SHP77 (cell line): ENCODE measurements at regions not wholly inside any gene's neighbourhood (a gene's known extent, or its start where the extent isn't known, plus 50 kb on each side); places are given as distances from the start of the nearest gene placed in this dataset.

Experiments
- DNase-seq, 2 experiments: peaks; one replicate each; lab custom pipeline; 2025; lab: John Stamatoyannopoulos, UW

DNA sequence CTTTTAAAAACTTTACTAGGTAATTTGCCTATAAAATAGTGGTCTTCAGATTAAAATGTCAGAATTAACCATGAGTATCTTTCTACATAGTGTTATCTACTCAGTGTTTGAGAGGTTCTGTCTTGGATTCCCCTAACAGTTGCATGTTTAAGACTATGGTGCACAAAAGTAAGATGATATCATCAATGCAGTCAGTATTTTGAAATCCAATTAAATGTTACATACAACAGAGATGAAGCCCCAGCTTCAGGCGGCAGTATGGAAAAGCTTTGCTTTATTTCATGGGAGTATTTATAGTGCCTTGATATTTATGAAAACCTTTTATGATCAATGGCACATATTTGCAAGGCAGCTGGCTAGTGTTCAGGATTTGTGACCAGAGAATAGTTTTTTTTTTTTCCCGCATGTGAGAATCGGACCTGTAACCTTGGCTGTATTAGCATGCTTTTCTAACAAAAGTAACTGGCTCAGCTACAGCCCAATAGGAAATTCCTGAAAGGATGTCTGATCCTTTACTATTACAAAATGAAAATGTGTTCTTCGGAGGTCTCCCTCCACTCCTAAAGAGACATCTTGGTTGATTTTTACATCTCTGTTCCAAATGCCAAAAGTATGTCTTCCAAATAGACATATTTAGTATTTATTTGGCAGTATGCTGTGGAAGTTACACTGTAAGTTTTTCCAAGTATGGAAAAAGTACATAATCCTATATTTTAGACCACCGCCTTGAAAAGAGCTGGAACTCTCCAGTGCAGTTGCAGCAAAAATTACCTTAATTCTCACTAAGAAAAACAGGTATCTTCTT lies 319.3 kb upstream of the UBE2E3 start:
- DNase-seq = no peak

DNA sequence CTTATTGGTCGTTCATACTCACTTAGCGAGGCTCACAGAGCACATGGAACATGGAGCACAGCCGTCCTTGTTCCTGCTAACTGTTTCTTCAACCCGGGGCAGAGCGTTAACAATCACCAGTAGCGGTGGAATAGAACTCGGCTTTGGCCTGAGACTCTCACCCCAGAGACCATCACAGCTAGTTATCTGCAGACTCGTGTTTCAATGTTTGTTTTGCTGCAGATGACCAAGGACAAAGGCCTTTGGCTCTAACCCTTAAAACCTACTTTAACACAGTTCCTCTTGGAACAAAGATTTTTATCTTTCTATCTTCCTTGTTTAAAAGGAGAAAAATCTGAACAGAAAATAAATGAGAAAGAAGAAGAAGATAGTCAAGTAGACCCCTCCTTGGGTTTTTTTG lies 320.2 kb upstream of the UBE2E3 start:
- DNase-seq = no peak

DNA sequence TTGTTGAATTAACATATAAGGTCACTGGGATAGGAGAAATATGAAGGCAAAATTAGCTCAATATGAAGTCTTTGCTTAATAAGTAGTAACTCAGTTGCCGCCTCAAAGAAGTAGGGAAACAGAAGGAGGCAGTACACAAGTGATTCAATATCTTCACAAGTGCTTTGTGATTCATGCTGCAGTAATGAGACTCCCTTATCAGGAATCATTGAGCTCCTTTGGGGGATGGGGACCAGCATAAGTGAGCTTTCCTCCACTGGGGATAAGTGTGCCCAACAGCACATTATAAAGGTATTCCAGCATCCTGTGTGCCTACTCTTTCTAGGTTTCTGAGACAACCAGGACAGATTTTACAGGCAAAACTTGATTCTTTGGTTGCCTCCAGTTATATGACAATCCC lies 323.4 kb upstream of the UBE2E3 start:
- DNase-seq = no peak

DNA sequence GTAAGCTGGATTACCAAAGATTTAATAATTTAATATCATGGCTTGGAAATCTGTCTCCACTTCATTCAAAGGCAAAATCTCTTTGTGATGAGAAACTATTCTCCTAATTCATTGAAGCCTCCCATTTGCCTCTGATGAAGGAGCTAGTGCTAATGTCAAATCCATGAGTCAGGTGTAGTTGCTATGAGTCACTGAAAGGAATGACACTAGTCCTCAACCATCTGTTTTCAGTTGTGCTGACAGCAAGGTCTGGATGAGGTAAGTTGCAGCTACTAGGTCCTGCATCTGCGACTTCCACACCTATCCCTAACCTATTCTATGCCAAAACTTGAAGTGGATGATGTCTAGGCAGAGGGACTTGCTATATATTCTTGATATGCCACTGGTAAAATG lies 324.0 kb upstream of the UBE2E3 start:
- DNase-seq = no peak

DNA sequence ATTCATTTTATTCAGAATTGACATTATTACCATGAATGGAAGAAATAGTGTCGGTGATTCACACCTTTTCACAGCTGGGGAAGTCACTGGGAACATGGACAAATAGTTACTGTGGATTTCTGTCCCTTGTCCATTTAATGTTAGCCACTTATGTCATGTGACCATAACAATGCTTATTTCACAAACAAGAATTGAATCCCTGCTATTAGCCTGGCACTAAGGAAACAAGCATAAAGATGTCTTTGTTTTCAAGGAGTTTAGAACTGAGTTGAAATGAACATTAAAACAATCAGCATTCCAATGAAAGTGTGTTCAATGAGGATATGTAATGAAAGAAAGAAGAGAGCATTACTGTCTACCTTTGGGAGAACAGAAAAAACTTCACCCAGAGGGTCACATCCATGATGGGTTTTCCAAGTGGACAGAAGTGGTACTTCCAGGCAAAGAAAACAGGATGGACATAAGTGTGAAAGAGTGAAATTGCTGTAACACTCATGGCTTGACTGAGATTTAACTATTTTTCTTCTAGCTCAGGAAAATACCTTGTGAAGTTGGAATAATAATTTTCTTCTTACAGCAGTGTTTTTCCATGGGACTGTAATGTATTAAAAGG lies 324.5 kb upstream of the UBE2E3 start:
- DNase-seq = no peak

DNA sequence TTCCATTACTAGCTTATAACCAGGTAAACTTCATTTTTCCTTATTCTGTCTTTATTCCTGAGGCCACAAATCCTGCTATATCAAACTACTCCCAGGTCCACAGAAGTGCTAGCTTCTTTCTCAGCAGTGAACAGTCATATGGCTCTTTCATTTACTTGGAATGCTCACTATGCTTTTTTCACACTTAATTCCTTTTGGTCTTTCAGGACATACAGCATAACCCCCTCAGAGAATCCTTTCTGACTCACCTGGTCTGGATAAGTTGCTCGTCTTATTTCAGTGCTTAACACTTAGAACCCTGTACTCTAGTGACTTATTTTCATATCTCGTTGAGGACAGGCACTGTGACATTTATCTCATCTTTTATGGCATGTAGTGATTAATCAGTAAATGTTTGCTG lies 325.0 kb upstream of the UBE2E3 start:
- DNase-seq = no peak

DNA sequence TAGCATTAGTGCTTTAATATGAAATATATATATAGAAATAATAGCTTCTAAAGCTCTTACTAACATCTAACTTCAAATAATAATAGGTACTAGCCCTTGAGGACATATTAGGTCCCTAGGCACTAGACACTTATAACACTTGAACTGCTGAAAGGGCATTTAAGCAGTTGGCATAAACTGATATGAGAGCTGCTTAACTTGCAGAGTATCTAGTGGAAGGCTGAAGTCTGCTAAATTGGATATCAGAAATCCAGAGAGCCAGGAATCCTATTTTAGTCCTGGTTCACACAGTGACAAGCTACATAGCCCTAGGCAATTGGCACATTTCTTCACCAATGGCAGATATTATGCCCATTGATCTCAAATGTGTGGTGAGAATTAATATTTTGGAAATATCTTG lies 326.9 kb upstream of the UBE2E3 start:
- DNase-seq = no peak

DNA sequence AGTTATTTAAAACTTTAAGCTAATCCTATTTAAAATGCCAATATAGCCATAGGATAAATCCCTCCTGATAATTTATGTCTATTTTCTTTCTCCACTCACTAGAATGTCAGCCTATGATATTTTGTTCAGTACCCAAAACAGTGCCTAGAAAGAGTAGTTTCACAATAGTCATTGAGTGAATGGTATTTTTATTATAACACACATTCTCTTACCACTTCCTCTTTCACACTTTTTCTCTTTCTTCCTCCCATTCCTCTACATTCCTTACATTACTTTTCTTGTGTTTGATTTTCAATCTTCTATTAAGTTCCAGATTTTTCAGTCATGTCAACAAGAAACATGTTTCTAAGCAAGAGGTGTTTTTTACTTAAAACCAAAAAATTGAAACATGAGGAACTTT lies 327.6 kb upstream of the UBE2E3 start:
- DNase-seq = no peak

DNA sequence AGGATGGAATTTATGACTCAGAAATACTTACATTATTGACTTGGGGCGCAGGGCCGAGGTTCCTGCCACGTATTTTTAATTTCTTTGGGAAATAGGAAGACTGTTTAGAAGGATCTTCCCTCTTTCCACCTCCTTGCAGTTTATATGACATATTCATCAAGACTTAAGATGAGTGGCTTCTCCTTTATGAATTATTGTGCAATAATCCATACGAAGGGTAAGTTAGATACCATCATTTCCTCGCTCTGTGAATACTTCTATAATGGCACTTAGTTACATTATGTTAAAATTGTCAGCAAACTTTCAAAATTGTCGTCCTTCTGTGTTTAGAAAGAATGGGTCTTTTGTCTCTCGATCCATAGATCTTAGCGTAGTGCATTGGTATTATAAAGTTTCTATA lies 328.8 kb upstream of the UBE2E3 start:
- DNase-seq = no peak

DNA sequence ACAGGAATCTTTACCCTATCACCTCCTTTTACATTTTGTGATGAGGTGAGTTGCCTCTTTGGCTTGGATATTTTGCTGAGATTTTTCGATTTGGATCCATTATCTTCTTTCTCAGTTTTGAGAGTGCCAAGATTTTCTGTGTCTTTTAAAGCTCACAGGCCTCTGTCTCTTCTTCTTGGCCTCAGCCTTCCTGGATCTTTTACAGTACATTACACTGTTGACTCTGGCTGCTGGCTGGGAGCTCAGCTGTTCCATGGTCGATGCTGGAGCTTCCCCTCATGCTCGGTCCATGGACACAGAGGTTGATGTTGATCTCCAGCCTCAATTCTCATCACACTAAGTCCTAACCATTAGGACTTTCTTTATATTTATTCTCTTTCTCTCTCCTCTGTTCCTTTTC lies 332.8 kb upstream of the UBE2E3 start:
- no peak for DNase-seq

DNA sequence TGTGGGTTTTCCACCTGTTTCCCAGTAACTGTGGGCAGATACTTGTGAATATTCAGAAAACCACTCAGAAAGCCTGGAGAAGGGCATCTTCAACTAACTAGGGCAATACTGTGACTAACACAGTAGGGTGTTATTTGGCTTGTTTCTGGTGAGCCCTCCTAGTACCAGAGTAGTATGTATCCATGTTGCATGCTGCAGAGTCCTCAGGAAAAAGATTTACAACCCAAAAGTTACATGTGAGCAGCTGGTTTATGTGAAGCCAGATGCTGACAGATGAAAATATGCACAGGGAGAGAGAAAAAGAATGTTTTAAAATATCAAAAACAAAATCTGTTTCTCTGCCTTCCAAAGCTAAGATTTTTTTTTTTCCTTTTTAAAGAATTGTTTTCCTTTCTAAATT lies 333.2 kb upstream of the UBE2E3 start:
- no peak for DNase-seq

DNA sequence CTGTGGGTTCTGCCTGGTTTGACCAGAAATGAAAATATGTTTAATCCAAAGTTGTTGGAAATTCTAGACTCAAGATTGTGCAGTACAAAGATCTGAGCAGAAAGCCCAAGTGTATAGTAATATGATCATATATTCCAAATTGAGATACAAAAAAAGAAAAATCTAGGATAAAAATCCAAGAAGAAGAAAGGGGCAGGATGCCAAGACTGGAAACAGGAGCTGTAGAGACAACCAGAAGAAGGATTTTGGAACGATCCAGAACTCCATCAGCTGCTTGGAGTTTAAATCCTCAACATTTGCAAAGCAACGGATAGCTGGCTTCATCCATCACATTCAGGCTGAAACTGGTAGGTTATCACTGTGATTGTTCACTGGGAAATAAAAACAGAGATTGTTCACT lies 333.6 kb upstream of the UBE2E3 start:
- DNase-seq = no peak

DNA sequence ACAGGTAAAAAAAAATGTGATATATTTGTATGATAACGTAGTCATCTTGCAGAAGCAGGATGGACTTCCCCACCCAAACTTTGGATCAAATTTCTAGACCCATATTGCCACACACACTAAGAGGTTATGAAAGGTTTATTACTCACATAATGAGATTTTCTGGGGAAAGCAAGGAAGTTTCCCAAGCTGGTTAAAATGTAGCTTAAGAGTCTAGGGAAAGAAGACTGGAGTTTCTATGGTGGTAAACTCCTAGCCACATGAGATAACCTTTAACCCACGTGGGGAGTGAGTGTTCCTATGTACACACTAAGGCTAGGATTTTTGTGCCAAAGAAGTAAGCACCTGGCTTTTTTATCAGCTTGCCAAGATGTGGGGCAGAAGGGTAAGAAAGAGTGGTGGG lies 335.7 kb upstream of the UBE2E3 start:
- no peak for DNase-seq

DNA sequence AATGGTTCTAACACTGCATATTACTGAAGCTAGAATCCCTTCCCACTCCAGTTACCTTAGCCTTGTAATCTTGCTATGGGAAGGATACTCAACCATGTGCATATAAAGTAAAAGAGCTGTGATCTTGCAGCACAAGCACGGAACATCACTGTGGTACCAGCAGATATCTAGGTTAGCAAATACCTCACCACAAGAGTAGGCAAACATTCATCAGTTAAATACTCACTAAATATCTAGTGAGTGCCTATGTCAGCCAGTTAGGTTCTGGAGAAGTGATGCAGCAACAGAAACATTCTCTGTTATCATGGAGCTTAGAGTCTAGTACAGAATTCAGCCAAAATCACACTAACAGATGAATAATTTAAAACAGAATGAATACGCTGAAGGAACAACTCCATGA lies 349.6 kb upstream of the UBE2E3 start:
- DNase-seq = no peak

DNA sequence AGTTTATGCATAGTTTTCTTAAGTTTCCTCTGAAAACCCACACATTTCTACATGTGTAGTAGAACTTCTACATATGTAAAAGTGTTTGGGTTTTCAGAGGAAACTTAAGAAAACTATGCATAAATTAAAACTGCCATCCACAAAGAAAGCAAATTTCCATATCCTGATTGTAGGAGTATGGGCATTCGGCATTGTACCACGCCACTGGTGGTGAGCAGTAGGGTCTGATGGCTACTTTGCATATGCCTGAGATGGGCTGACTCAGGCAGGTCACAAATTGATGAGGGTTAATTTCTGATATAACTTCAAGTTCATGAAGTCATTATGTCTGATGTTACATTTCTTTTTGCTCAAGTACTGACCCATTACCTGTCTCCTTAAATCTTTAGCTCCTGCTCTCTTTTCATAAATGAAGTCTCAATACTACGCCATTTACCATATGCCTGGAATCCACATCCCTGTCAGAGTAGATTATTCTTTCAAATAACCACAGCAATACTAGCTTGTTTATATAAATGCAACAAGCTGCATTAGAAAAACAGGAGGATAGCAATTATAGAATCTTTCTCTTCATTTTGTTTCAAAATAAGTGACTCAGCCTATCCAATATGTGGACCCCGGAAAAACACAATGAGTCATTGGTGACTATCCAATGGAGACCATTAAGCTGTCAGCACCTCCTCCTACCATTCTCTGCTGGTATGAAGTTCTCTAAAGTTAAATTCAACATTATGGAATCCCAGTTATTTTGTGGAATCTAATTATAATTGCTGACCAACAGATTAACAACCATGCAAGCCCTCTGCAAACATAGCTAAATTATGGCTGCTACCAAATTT lies 355.2 kb upstream of the UBE2E3 start:
- DNase-seq = no peak

DNA sequence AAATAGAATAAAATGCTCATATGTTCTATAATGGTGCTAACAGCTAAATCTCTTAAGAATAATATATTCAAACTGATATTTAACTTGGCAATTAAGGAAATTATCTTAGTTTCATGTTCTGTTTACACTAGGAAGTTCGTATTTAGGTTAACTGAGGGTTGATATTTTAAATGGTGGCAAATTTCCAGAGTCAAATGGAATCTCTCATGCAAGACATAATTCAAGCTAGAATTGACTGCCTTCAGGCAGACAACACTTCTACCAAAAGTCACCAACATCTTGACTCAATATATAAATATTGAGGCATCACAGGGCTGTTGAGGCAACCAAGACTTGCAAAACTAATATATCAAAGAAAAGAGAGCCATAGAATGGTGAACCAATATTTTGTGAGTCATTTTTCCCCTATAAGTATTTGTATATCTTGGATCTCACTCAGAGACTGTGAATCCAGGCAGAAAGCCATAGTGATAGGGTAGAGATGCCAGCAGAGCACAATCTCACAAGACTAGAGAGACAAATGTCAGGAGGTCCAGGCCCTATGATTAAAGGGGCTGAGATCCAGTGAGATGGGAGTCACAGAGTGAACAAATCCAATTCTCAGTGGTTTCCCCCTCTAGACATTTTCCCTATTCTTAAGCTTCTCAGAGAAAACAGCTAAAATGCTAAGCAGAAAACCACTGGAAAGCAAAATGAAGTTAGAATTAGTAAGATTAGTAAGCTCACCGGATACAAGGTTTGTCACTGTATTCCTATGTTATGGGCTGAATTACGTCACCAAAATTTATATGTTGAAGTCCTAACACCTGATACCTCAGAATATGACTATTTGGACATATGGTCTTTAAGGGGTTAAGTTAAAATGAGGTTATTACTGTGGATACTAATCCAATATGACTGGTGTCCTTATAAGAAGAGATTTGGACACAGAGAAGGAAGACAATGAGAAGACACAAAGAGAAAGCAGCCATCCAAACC lies 358.2 kb upstream of the UBE2E3 start:
- DNase-seq = no peak

DNA sequence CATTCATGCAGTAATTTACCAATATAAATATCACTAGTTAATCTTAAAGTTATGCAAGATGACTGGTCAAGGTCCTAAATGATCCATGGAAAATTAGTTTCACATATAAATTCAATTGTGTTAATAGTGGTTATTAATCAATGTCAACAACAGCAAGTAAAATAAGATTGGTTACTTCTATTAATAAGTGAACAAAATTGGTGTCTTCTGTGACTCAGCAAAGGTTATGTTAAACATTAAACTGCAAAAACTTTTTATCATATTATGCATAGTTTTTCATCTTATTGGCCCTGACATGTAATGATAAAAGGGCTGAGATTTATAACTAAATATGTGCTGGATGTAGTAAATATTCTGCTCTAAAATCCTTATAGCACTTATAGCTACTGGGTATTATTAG lies 359.0 kb upstream of the UBE2E3 start:
- no peak for DNase-seq

DNA sequence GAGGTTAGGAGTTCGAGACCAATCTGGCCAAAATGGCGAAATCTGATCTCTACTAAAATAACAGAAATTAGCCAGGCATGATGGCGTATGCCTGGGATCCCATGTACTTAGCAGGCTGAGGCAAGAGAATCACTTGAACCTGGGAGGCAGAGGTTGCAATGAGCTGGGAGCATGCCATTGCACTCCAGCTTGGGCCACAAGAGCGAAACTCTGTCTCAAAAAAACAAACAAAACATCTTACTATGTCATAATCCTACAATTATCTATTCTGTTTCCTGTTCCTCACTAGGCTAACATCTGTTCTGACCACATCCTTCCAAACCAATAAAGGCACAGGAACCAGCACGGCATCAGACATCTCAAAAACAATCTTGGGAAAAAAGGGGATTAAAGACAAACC lies 361.8 kb upstream of the UBE2E3 start:
- no peak for DNase-seq

DNA sequence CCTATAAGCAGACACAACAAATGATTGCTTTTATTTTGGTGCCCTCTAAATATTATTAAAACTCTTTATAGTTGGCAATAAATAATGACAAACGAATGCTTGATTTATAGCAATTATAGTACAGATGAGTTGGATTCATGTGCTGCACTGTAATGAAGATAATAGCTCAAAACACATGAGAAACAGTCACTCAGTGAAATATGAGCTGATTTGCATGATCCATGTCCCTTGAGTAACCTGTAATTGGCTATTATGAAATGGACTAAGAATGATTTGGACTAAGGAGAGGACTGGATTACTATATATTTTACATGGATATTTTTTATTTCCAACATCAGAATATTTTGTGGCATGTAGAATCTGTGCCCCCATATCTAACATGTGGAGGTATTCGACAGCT lies 365.6 kb upstream of the UBE2E3 start:
- DNase-seq = no peak

DNA sequence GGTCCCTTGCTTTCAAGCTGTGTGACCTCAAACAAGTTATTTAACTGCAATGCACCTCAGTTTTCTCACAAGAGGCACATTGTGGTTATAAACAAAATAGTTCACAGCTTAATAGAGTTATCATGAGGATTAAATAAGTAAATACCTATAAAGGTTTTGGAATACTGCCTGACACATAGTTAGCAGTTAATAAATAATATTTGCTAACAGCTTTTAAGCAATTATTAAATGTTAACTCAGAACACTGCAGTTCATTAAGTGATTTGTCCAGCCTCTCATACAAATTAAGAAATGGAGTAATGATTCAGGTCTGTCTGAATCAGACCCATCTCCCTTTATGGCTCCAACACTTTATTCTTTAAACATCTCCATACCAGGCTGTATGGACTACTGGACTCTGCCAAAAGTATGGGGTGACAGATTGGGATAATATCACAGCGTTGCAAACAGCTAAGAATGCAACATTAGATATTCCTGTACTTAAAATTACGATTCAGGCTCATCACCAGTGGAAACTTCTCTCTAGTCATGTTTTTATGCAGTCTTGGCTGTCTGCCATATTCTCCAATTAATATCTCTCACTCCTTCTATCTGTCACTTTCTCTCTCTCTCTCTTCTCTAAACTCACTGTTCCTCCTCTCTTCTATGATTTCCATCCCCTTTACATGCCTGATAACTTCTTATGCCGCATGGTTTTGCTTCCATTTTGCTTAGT lies 370.6 kb upstream of the UBE2E3 start:
- DNase-seq = no peak

DNA sequence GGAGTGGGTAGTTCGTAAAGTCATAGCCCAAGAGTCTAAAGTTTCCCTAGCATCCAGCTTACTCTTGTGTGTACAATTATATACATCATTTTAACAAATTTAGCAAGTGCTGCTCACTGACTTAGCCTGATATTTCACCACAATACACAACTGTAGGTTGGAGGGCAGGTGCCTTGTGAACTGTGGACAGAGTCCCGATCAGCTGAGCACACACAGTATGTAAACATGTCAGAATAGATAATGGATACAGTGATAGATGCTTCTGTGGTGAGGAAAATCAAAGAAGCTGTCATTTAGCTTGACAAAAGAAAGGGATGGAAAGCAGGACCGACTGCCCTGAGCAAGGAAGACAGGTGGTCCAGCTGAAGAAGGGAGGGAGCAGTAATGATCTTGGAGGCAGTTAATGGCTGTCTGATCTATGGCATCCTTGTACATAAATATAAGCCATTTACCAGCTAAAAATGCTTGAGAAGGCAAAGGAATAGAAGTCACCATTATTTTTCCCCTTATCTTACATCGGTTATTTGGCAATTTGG lies 372.8 kb upstream of the UBE2E3 start:
- DNase-seq = peak; percentile 83 to 85
